ENCODE measurements at regions not wholly inside any gene's neighbourhood (a gene's known extent, or its start where the extent isn't known, plus 50 kb on each side); places are given as distances from the start of the nearest gene placed in this dataset.

DNA sequence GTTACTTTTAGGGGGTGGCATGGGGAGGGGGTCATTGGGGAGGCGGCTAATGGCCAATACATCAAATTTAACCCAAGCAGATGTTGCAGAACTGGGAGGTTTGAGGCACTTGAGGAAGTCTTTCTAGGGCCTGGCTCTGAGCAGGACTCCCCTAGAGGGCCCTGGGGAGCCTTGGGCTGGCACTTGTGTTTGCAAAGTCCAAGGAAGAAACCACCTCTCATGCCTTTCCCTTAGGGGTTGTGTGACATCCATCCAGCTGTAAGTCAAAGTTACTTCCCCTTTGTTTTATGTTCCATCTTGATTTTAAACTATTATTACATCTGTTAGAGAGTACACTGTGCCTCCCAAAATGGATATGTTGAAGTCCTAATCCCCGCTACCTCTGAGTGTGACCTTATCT, 159.9 kb downstream of the KATNAL1 start:
- no peak overlapping the region for H2AFZ ChIP-seq (ENCODE audit: low read length)
- no peak overlapping the region for H3K4me2 ChIP-seq (ENCODE audit: insufficient read depth, low read length)
- H3K79me2 ChIP-seq (ENCODE audit: insufficient read depth, low read length), result no peaks in the 10 kb centered on the region
- H4K20me1 ChIP-seq (ENCODE audit: insufficient read depth, low read length), result no peaks in the 10 kb centered on the region
- H3K4me3 ChIP-seq (ENCODE audit: insufficient read depth, low read length), result no peak overlapping the region
- no peak overlapping the region for H3K27ac ChIP-seq (ENCODE audit: low read depth, low read length)
- DNase-seq (ENCODE audit: insufficient read length, low spot score, missing footprints), result no peak
- H3K27me3 ChIP-seq (ENCODE audit: insufficient read depth, low read length), result no peaks in the 10 kb centered on the region
- H3K9me3 ChIP-seq (ENCODE audit: low read depth, low read length), result no peaks in the 10 kb centered on the region
- H3K36me3 ChIP-seq (ENCODE audit: insufficient read depth, low read length), result no peaks in the 10 kb centered on the region
- TF ChIP-seq, protein P1, sequence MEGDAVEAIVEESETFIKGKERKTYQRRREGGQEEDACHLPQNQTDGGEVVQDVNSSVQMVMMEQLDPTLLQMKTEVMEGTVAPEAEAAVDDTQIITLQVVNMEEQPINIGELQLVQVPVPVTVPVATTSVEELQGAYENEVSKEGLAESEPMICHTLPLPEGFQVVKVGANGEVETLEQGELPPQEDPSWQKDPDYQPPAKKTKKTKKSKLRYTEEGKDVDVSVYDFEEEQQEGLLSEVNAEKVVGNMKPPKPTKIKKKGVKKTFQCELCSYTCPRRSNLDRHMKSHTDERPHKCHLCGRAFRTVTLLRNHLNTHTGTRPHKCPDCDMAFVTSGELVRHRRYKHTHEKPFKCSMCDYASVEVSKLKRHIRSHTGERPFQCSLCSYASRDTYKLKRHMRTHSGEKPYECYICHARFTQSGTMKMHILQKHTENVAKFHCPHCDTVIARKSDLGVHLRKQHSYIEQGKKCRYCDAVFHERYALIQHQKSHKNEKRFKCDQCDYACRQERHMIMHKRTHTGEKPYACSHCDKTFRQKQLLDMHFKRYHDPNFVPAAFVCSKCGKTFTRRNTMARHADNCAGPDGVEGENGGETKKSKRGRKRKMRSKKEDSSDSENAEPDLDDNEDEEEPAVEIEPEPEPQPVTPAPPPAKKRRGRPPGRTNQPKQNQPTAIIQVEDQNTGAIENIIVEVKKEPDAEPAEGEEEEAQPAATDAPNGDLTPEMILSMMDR (IDR thresholded peaks at IDR 0.05; ENCODE audit: extremely low read depth, low read depth, low read length), result no peak
- H3K4me1 ChIP-seq (ENCODE audit: insufficient read depth, low read length), result peaks cover 17% of the 10 kb centered on the region

DNA sequence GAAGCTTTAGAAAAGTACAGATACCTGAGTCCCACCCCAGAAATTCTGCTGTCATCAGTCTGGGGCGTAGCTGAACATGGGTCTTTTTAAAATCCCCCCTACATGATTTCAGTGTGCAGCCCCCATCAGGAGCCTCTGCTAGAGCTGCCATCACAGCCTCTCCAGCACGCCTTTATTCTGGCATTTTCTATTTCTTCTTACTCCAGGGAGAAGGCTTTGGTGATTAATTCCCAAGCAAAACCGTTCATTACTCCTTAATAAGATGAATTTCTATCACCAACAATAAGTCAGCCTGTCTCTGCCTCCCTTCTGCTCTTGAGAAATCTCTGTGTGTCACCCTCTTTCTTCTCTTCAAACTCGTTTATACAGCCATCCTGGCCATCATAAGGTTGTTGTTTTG, 160.3 kb downstream of the KATNAL1 start:
- H4K20me1 ChIP-seq (ENCODE audit: insufficient read depth, low read length), result no peaks in the 10 kb centered on the region
- H2AFZ ChIP-seq (ENCODE audit: low read length), result no peak overlapping the region
- no peaks in the 10 kb centered on the region for H3K79me2 ChIP-seq (ENCODE audit: insufficient read depth, low read length)
- no peaks in the 10 kb centered on the region for H3K36me3 ChIP-seq (ENCODE audit: insufficient read depth, low read length)
- no peak overlapping the region for H3K27ac ChIP-seq (ENCODE audit: low read depth, low read length)
- H3K4me1 ChIP-seq (ENCODE audit: insufficient read depth, low read length), result peaks cover 20% of the 10 kb centered on the region
- no peaks in the 10 kb centered on the region for H3K27me3 ChIP-seq (ENCODE audit: insufficient read depth, low read length)
- TF ChIP-seq, protein P1 (IDR thresholded peaks at IDR 0.05; ENCODE audit: extremely low read depth, low read depth, low read length), result no peak
- no peaks in the 10 kb centered on the region for H3K9me3 ChIP-seq (ENCODE audit: low read depth, low read length)
- H3K4me2 ChIP-seq (ENCODE audit: insufficient read depth, low read length), result no peak overlapping the region
- no peak for DNase-seq (ENCODE audit: insufficient read length, low spot score, missing footprints)
- H3K4me3 ChIP-seq (ENCODE audit: insufficient read depth, low read length), result no peak overlapping the region

DNA sequence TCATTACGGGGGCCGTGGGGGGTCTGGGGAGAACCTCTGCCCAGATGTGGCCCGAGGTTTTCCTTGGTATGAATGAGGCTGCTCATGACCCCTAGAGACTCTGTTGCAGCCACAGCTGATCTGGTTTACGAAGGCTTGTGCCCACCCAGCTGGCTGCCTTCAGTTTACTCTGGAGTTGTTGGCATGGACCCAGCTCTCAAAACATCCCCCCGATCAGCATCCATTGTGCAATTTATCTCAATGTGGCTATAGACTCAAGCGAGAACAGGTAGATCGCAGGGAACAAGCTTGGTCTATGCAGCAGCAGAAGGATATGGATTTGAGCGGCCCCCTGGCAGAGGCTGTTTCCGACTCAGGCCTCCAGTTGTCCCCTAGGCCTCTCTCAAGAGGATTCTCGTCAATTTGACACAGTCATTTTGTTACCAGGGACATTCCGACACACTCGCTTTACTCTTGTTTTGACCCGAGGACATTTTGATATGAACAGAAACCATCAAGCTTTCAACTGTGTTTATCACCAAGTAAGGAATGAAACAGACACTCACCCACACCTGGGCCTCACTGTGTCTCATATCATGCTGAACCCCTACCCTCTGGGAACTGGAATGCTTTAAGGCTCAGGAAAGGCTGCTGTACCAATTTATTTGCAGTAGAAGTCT, 161.5 kb downstream of the KATNAL1 start:
- H3K79me2 ChIP-seq (ENCODE audit: insufficient read depth, low read length), result no peaks in the 10 kb centered on the region
- no peak overlapping the region for H3K4me3 ChIP-seq (ENCODE audit: insufficient read depth, low read length)
- DNase-seq (ENCODE audit: insufficient read length, low spot score, missing footprints), result no peak
- H3K27ac ChIP-seq (ENCODE audit: low read depth, low read length), result no peak overlapping the region
- H3K4me2 ChIP-seq (ENCODE audit: insufficient read depth, low read length), result no peak overlapping the region
- no peaks in the 10 kb centered on the region for H3K9me3 ChIP-seq (ENCODE audit: low read depth, low read length)
- no peaks in the 10 kb centered on the region for H4K20me1 ChIP-seq (ENCODE audit: insufficient read depth, low read length)
- H3K36me3 ChIP-seq (ENCODE audit: insufficient read depth, low read length), result no peaks in the 10 kb centered on the region
- TF ChIP-seq, protein P1 (IDR thresholded peaks at IDR 0.05; ENCODE audit: extremely low read depth, low read depth, low read length), result no peak
- H2AFZ ChIP-seq (ENCODE audit: low read length), result no peak overlapping the region
- peaks cover 24% of the 10 kb centered on the region for H3K4me1 ChIP-seq (ENCODE audit: insufficient read depth, low read length)
- no peaks in the 10 kb centered on the region for H3K27me3 ChIP-seq (ENCODE audit: insufficient read depth, low read length)

DNA sequence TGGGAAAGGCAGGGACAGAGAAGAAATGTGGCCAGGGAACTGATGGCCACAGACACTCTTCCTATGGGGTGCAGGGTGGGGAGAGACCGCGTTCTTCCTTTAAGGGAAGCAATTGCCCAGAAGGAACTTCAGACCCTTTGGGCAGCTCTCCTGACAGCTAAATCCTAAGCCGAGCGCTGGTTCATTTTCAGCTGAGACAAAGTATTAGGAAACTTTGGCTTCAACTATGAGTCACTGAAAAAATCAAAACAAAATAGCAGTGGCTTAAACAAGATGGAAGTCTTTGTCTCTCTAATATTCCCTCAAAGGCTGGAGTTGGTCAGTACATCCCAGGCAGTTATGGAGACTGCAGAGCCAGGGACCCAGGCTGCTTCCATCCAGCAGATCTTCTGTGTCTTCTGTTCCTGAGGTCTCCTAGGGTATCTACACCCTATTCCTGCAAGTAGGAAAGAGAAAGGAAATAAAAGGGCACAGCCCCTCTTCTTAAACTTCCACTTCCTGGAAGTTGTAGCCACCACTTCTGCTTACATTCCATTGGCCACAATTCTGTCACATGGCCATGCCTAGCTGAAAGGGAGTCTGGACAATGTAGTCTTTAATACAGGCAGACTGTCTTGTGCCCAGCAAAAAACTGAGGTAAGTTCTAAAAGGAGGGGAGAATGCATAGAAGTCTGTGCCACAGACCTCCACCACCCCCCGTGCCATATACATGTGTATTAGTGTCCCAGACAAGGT, 163.5 kb downstream of the KATNAL1 start:
- Histone ChIP-seq H3K27me3 (ENCODE audit: insufficient read depth, low read length) (no peaks in the 10 kb centered on the region), H3K36me3 (ENCODE audit: insufficient read depth, low read length) (no peaks in the 10 kb centered on the region), H3K9me3 (ENCODE audit: low read depth, low read length) (no peaks in the 10 kb centered on the region), H3K4me3 (ENCODE audit: insufficient read depth, low read length) (no peak overlapping the region), H3K4me1 (ENCODE audit: insufficient read depth, low read length) (peaks cover 24% of the 10 kb centered on the region), H2AFZ (ENCODE audit: low read length) (peak overlapping the region; percentile 87), H3K79me2 (ENCODE audit: insufficient read depth, low read length) (no peaks in the 10 kb centered on the region), H3K27ac (ENCODE audit: low read depth, low read length) (peak overlapping the region; percentile 69), H4K20me1 (ENCODE audit: insufficient read depth, low read length) (no peaks in the 10 kb centered on the region), H3K4me2 (ENCODE audit: insufficient read depth, low read length) (peak overlapping the region; percentile 50)
- TF ChIP-seq, protein P1 (IDR thresholded peaks at IDR 0.05; ENCODE audit: extremely low read depth, low read depth, low read length), result no peak
- peak; percentile 80 for DNase-seq (ENCODE audit: insufficient read length, low spot score, missing footprints)
